Activated naive CD8-positive, alpha-beta T cell treated with anti-CD3 and anti-CD28 coated beads, Interleukin-2, amount 10 ng/mL, durations not matched to agents 7 days and 5 days (primary cell): ENCODE measurements at regions not wholly inside any gene's neighbourhood (a gene's known extent, or its start where the extent isn't known, plus 50 kb on each side); places are given as distances from the start of the nearest gene placed in this dataset.
"Not testable (repeated sequence)": the region's sequence is repeated elsewhere in the genome, so short reads cannot be mapped to it uniquely, and the experiment has no call there.

Experiments used
- ATAC-seq: fragments of 150-1000 bp; cut with Tn5 transposase; one replicate; pipeline ENCODE4 v1.10.0; 2021; ENCODE audit warnings: low read depth, moderate library complexity
- POLR2A ChIA-PET: fragments of 350-600 bp; sonication (Branson Sonifier 250); formaldehyde crosslinking; loops from one replicate; lab custom pipeline; 2021; ENCODE audit warnings: antibody characterized with exemption; lab: Charles Lee
- DNase-seq: peaks from one replicate; pipeline ENCODE4 v3.0.0; 2021
- H3K27ac Mint-ChIP-seq: one replicate; pipeline ENCODE4 v1.8.0; 2022; ENCODE audit warnings: mild to moderate bottlenecking, mixed read lengths
- H3K27me3 Mint-ChIP-seq: one replicate; pipeline ENCODE4 v1.8.0; 2022; ENCODE audit warnings: mild to moderate bottlenecking, moderate library complexity, mixed read lengths
- H3K36me3 Mint-ChIP-seq: one replicate; pipeline ENCODE4 v1.8.0; 2021; ENCODE audit warnings: mild to moderate bottlenecking, mixed read lengths
- H3K4me1 Mint-ChIP-seq: one replicate; pipeline ENCODE4 v1.8.0; 2021; ENCODE audit warnings: mixed read lengths
- H3K4me3 Mint-ChIP-seq: one replicate; pipeline ENCODE4 v1.8.0; 2022; ENCODE audit warnings: mild to moderate bottlenecking, moderate library complexity, mixed read lengths
- H3K9me3 Mint-ChIP-seq: one replicate; pipeline ENCODE4 v1.8.0; 2021; ENCODE audit warnings: mixed read lengths

- peak overlapping the region; percentile 87 for H3K27ac Mint-ChIP-seq
- peaks cover 56% of the 10 kb centered on the region for H3K4me1 Mint-ChIP-seq
- peaks cover 6% of the 10 kb centered on the region for H3K9me3 Mint-ChIP-seq
- POLR2A ChIA-PET, result interaction anchor here (1.0 to 3.3 kb wide), 13 partner anchors 12 to 131 kb away, joined by 3 to 38 read pairs (median 6); partner anchors contain the start of gene CD44
- peaks cover 25% of the 10 kb centered on the region for H3K36me3 Mint-ChIP-seq
- H3K4me3 Mint-ChIP-seq, result peak overlapping the region; percentile 64
- ATAC-seq (no peak), DNase-seq (no peak)
- H3K27me3 Mint-ChIP-seq, result no peaks in the 10 kb centered on the region
Measured at GRCh38 chr11:35046681-35047080, 92.3 kb upstream of the CD44 start.

GRCh38 chr11:35047179-35047578, 91.8 kb upstream of the CD44 start:
- Mint-ChIP-seq H3K27ac (peak overlapping the region; percentile 87), H3K4me3 (peak overlapping the region; percentile 64), H3K36me3 (peaks cover 25% of the 10 kb centered on the region), H3K4me1 (peaks cover 55% of the 10 kb centered on the region), H3K9me3 (peaks cover 6% of the 10 kb centered on the region), H3K27me3 (no peaks in the 10 kb centered on the region)
- peak; percentile 56 for DNase-seq
- peak; percentile 65 for ATAC-seq
- POLR2A ChIA-PET, result interaction anchor here (0.6 to 3.3 kb wide), 16 partner anchors 11 to 130 kb away, joined by 3 to 38 read pairs (median 5); partner anchors contain the start of gene CD44

GRCh38 chr11:35047769-35048168, 91.2 kb upstream of the CD44 start:
- POLR2A ChIA-PET, result interaction anchor here (0.6 to 3.3 kb wide), 15 partner anchors 10 to 118 kb away, joined by 3 to 38 read pairs (median 4); partner anchors contain the start of gene CD44
- H3K9me3 Mint-ChIP-seq, result peaks cover 9% of the 10 kb centered on the region
- H3K36me3 Mint-ChIP-seq, result peaks cover 26% of the 10 kb centered on the region
- peak overlapping the region; percentile 64 for H3K4me3 Mint-ChIP-seq
- DNase-seq (no peak), ATAC-seq (no peak)
- peak overlapping the region; percentile 87 for H3K27ac Mint-ChIP-seq
- H3K27me3 Mint-ChIP-seq, result no peaks in the 10 kb centered on the region
- peaks cover 54% of the 10 kb centered on the region for H3K4me1 Mint-ChIP-seq

DNA sequence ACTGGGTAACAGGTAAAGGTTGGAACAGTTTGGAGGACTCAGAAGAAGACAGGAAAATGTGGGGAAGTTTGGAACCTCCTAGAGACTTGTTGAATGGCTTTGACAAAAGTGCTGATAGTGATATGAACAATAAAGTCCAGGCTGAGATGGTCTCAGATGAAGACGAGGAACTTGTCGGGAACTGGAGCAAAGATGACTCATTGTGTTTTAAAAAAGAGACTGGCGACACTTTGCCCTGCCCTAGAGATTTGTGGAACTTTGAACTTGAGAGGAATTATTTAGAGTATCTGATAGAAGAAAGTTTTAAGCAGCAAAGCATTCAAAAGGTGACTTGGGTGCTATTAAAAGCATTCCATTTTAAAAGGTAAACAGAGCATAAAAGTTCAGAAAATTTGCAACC, 90.6 kb upstream of the CD44 start:
- POLR2A ChIA-PET, result interaction anchor here (1.9 kb wide), 2 partner anchors 12 to 30 kb away, joined by 4 to 7 read pairs; no protein-coding TSS in a partner anchor
- peak overlapping the region; percentile 64 for H3K4me3 Mint-ChIP-seq
- H3K36me3 Mint-ChIP-seq, result peaks cover 26% of the 10 kb centered on the region
- not testable (repeated sequence) for DNase-seq, H3K9me3 Mint-ChIP-seq, H3K27me3 Mint-ChIP-seq, ATAC-seq
- peaks cover 54% of the 10 kb centered on the region for H3K4me1 Mint-ChIP-seq
- H3K27ac Mint-ChIP-seq, result peak overlapping the region; percentile 87

DNA sequence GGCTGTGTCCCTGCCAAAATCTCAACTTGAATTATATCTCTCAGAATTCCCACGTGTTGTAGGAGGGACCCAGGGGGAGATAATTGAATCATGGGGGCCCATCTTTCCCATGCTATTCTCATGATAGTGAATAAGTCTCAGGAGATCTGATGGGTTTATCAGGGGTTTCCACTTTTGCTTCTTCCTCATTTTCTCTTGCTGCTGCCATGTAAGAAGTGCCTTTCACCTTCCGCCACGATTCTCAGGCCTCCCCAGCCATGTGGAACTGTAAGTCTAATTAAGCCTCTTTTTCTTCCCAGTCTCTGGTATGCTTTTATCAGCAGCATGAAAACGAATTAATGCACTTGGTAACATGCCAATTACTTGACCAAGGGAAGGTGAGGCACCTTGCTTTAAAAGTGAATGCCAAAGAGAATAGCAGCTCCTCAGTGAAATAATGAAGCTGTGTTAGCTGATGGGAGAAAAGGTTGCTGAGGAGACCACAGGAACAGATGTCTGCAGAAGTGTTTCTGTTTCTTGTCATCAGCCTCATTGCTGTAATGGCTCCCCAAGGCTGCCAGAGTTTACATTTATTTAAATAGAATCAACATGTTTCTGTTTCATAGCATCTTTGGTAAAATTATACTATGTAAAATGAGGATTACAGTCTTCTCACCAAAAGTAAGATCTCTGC, 89.0 kb upstream of the CD44 start:
- no peaks in the 10 kb centered on the region for H3K27me3 Mint-ChIP-seq
- H3K36me3 Mint-ChIP-seq, result peaks cover 26% of the 10 kb centered on the region
- POLR2A ChIA-PET, result interaction anchor here (0.6 to 1.8 kb wide), 7 partner anchors 8 to 127 kb away, joined by 4 to 12 read pairs (median 5); partner anchors contain the start of gene CD44
- H3K4me1 Mint-ChIP-seq, result peaks cover 50% of the 10 kb centered on the region
- H3K9me3 Mint-ChIP-seq, result peaks cover 9% of the 10 kb centered on the region
- DNase-seq (no peak), ATAC-seq (no peak)
- peak overlapping the region; percentile 88 for H3K27ac Mint-ChIP-seq
- H3K4me3 Mint-ChIP-seq, result peak overlapping the region; percentile 78

- H3K27ac Mint-ChIP-seq, result peak overlapping the region; percentile 88
- peaks cover 27% of the 10 kb centered on the region for H3K36me3 Mint-ChIP-seq
- no peaks in the 10 kb centered on the region for H3K27me3 Mint-ChIP-seq
- peaks cover 9% of the 10 kb centered on the region for H3K9me3 Mint-ChIP-seq
- ATAC-seq (no peak), DNase-seq (no peak)
- POLR2A ChIA-PET, result interaction anchor here (0.6 to 1.8 kb wide), 9 partner anchors 8 to 127 kb away, joined by 3 to 12 read pairs (median 5); partner anchors contain the start of gene CD44
- H3K4me3 Mint-ChIP-seq, result peak overlapping the region; percentile 78
- H3K4me1 Mint-ChIP-seq, result peaks cover 44% of the 10 kb centered on the region
Measured at GRCh38 chr11:35050541-35050995, 88.4 kb upstream of the CD44 start.

- no peak for ATAC-seq
- Mint-ChIP-seq H3K36me3 (peaks cover 24% of the 10 kb centered on the region), H3K4me3 (no peak overlapping the region), H3K4me1 (peaks cover 31% of the 10 kb centered on the region), H3K27me3 (no peaks in the 10 kb centered on the region), H3K9me3 (peaks cover 10% of the 10 kb centered on the region), H3K27ac (no peak overlapping the region)
- POLR2A ChIA-PET, result no interaction called here
- no peak for DNase-seq
Measured at GRCh38 chr11:35056391-35057093, 82.4 kb upstream of the CD44 start.

- H3K27ac Mint-ChIP-seq, result peak overlapping the region; percentile 65
- ATAC-seq (peak; percentile 40), DNase-seq (no peak)
- peak overlapping the region; percentile 21 for H3K4me3 Mint-ChIP-seq
- peaks cover 30% of the 10 kb centered on the region for H3K4me1 Mint-ChIP-seq
- peaks cover 22% of the 10 kb centered on the region for H3K36me3 Mint-ChIP-seq
- no peaks in the 10 kb centered on the region for H3K27me3 Mint-ChIP-seq
- H3K9me3 Mint-ChIP-seq, result peaks cover 8% of the 10 kb centered on the region
- POLR2A ChIA-PET, result interaction anchor here (0.9 to 2.7 kb wide), 8 partner anchors 8 to 86 kb away, joined by 3 to 15 read pairs (median 6); partner anchors contain the start of gene CD44
Measured at GRCh38 chr11:35057926-35058668, 80.9 kb upstream of the CD44 start.

- Mint-ChIP-seq H3K36me3 (peaks cover 21% of the 10 kb centered on the region), H3K27ac (peak overlapping the region; percentile 82), H3K4me3 (peak overlapping the region; percentile 21), H3K27me3 (no peaks in the 10 kb centered on the region), H3K4me1 (peaks cover 30% of the 10 kb centered on the region), H3K9me3 (peaks cover 8% of the 10 kb centered on the region)
- DNase-seq, result no peak
- peak; percentile 42 for ATAC-seq
- POLR2A ChIA-PET, result interaction anchor here (0.7 to 2.7 kb wide), 8 partner anchors 9 to 85 kb away, joined by 3 to 15 read pairs (median 6); partner anchors contain the start of gene CD44
Measured at GRCh38 chr11:35058669-35059434, 80.1 kb upstream of the CD44 start.

DNA sequence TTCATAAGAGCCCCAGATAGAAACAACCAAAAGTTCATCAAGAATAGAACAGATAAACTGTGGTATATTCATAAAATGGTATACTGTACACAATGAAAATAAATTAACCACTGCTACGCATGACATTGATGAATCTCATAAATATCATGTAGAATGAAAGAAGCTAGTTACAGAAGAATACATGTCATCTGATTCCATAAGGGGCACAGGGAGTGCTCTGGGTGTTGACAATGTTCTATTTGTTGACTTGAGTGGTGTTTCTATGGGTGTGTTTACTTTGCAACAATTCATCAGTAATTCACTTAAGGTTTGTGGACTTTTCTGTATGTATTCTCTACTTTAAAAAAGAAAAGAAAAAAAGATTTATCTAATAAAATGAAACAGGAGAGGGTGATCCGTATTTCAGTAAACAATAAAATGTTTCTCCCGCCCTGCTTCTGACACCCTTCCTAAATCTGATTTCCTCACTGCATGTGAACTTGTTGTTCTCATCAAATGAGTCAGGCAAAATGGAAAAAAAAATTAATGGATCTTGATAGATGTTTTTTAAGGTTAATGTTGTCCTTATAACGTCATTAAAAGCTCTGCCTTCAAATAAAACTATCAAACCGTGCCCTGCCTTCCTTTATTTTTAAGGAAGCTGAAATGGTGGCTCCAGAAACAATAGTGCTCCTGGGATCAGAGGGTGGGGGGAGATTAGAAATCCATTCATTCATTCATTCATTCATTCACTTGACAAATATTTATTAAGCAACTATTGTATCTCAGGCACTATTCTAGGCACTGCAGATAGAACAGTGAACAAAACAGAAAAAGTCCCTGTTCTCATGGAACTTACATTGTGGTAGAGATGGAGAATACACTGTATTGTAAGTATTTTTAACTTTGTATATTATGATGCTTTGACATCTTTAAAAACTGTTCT, 77.2 kb upstream of the CD44 start:
- ATAC-seq (no peak), DNase-seq (no peak)
- POLR2A ChIA-PET, result no interaction called here
- H3K4me3 Mint-ChIP-seq, result no peak overlapping the region
- H3K9me3 Mint-ChIP-seq, result peaks cover 3% of the 10 kb centered on the region
- no peak overlapping the region for H3K27ac Mint-ChIP-seq
- no peaks in the 10 kb centered on the region for H3K27me3 Mint-ChIP-seq
- peaks cover 37% of the 10 kb centered on the region for H3K4me1 Mint-ChIP-seq
- H3K36me3 Mint-ChIP-seq, result peaks cover 18% of the 10 kb centered on the region

DNA sequence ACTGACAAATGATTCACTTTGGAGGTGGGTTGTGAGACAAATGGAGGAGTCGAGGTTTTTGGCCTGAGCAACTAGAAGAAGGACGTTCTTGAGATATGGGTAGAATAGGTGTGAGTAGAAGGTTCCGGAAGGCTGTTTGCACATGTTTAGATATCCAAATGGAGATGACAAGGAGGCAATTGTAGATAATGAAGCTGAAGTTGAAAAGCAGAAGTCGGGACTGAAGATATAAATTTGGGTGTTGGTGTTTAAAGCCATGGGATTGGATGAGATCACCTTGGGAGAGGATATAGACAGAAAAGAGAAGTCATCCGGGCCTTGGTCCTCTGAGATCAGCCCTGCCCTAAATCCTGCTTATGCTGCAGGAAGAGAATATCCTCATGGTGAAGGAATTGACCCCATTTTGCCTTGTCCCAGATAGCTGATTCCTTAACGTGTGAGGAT, 75.5 kb upstream of the CD44 start:
- ATAC-seq (no peak), DNase-seq (no peak)
- Mint-ChIP-seq H3K27ac (no peak overlapping the region), H3K4me1 (peaks cover 36% of the 10 kb centered on the region), H3K27me3 (no peaks in the 10 kb centered on the region), H3K36me3 (peaks cover 20% of the 10 kb centered on the region), H3K9me3 (peaks cover under 1% of the 10 kb centered on the region), H3K4me3 (no peak overlapping the region)
- POLR2A ChIA-PET, result no interaction called here
